Parathyroid adenoma (tissue), 2 donors: ENCODE measurements at regions not wholly inside any gene's neighbourhood (a gene's known extent, or its start where the extent isn't known, plus 50 kb on each side); places are given as distances from the start of the nearest gene placed in this dataset.
"Not testable (repeated sequence)": the region's sequence is repeated elsewhere in the genome, so short reads cannot be mapped to it uniquely, and the experiment has no call there.

Experiments
- H2AFZ ChIP-seq: fragments of 300-600 bp; sonication (generic); one replicate; pipeline ENCODE4 v1.7.0; 2017; ENCODE audit warnings: antibody characterized with exemption, mild to moderate bottlenecking
- H3K27ac ChIP-seq: fragments of 300-600 bp; sonication (generic); one replicate; pipeline ENCODE4 v1.7.0; 2017
- H3K27me3 ChIP-seq: fragments of 300-600 bp; sonication (generic); one replicate; pipeline ENCODE4 v1.7.0; 2017; ENCODE audit warnings: low read length; ENCODE audit not compliant: control insufficient read depth, insufficient read depth
- H3K36me3 ChIP-seq: fragments of 300-600 bp; sonication (generic); one replicate; pipeline ENCODE4 v1.7.0; 2017; ENCODE audit warnings: low read length; ENCODE audit not compliant: control insufficient read depth, insufficient read depth
- H3K4me1 ChIP-seq: fragments of 300-600 bp; sonication (generic); one replicate; pipeline ENCODE4 v1.7.0; 2017; ENCODE audit warnings: control low read depth
- H3K4me2 ChIP-seq: fragments of 300-600 bp; sonication (generic); one replicate; pipeline ENCODE4 v1.7.0; 2017; ENCODE audit warnings: low read length
- H3K4me3 ChIP-seq: fragments of 300-600 bp; sonication (generic); one replicate; pipeline ENCODE4 v1.7.0; 2017; ENCODE audit warnings: low read depth, low read length
- H3K79me2 ChIP-seq: fragments of 300-600 bp; sonication (generic); one replicate; pipeline ENCODE4 v1.7.0; 2017; ENCODE audit warnings: control low read depth
- H3K9ac ChIP-seq: fragments of 300-600 bp; sonication (generic); one replicate; pipeline ENCODE4 v1.7.0; 2017; ENCODE audit warnings: mild to moderate bottlenecking
- H3K9me3 ChIP-seq: fragments of 300-600 bp; sonication (generic); one replicate; pipeline ENCODE4 v1.7.0; 2017; ENCODE audit warnings: low read length; ENCODE audit not compliant: control insufficient read depth
- TF ChIP-seq, protein P1 (sequence below): fragments of 300-600 bp; sonication (generic); IDR thresholded peaks from one replicate; pipeline ENCODE4 v1.7.0; 2017; ENCODE audit warnings: antibody characterized with exemption, mild to moderate bottlenecking
- donor health status: primary hyperparathyroidism.

DNA sequence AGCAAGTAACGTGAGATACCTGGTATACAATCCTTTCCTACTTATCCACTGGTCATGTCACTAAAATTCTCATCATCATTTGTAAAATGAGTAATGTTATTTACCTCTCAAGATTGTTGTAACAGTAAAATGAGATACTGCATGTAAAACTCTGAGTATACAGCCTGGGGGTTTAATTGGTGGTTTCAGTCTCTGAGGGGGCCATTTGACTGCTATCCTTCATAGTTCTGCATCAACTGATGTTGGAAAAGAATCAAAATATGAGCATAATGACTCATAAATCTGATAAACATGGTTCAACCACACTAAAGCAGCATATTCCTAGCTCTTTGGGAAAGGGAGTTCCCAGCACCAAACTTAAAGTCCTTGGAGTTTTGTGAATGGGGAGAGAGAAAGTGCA, 181.0 kb upstream of the GHR start:
- TF ChIP-seq, protein P1, sequence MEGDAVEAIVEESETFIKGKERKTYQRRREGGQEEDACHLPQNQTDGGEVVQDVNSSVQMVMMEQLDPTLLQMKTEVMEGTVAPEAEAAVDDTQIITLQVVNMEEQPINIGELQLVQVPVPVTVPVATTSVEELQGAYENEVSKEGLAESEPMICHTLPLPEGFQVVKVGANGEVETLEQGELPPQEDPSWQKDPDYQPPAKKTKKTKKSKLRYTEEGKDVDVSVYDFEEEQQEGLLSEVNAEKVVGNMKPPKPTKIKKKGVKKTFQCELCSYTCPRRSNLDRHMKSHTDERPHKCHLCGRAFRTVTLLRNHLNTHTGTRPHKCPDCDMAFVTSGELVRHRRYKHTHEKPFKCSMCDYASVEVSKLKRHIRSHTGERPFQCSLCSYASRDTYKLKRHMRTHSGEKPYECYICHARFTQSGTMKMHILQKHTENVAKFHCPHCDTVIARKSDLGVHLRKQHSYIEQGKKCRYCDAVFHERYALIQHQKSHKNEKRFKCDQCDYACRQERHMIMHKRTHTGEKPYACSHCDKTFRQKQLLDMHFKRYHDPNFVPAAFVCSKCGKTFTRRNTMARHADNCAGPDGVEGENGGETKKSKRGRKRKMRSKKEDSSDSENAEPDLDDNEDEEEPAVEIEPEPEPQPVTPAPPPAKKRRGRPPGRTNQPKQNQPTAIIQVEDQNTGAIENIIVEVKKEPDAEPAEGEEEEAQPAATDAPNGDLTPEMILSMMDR, result no peak
- Histone ChIP-seq H3K4me3 (no peak overlapping the region), H3K36me3 (no peaks in the 10 kb centered on the region), H3K27ac (no peak overlapping the region), H3K27me3 (no peaks in the 10 kb centered on the region), H3K4me2 (no peak overlapping the region), H3K79me2 (no peaks in the 10 kb centered on the region), H2AFZ (no peak overlapping the region), H3K4me1 (no peaks in the 10 kb centered on the region), H3K9me3 (no peaks in the 10 kb centered on the region), H3K9ac (no peak overlapping the region)

DNA sequence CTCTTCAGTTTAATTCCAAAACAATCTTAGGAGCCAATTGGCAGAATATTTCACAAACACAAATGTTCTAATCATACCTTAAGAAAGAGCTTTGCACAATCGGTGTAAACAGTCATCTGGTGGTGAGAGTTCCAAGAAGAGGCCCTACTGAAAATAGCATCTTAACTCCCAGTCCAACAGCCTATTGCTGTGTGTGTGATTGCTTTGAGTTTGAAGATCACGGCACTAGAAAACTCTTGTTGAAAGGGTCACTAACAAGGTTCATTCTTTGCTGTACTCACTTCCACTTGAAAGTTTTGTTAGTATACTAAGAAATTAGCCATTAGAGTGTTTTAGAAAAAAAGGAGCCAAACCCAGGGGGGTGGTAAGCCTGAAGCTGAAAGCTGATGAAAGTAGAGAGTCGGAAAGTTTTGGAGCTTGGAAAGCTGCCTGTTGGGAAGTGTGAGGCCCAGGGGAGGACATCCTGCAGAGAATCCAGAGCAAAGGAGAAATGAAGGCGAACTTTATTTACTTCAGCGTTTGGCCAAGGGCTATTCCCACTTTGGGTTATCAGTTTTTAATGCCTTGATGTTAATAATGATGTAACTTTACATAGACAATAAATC, 180.3 kb upstream of the GHR start:
- no peak overlapping the region for H3K4me3 ChIP-seq
- H3K27ac ChIP-seq, result no peak overlapping the region
- TF ChIP-seq, protein P1, result no peak
- H3K27me3 ChIP-seq, result no peaks in the 10 kb centered on the region
- no peaks in the 10 kb centered on the region for H3K36me3 ChIP-seq
- no peak overlapping the region for H3K4me2 ChIP-seq
- H3K79me2 ChIP-seq, result no peaks in the 10 kb centered on the region
- H3K9ac ChIP-seq, result no peak overlapping the region
- no peak overlapping the region for H2AFZ ChIP-seq
- no peaks in the 10 kb centered on the region for H3K9me3 ChIP-seq
- H3K4me1 ChIP-seq, result no peaks in the 10 kb centered on the region

DNA sequence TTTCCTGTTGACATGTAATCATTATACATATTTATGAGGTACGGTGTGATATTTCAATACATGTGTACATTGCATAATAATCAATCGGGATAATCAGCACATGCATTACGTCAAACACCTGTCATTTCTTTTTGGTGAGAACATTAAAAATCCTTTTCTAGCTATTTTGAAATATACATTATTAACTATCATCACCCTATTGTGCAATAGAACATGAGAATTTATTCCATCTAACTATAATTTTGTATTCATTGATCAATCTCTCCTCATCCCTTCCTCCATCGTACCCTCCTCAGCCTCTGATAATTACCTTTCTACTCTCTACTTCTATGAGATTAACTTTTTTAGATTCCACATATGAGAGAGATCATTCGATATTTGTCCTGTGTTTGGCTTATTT, 170.9 kb upstream of the GHR start:
- Histone ChIP-seq H3K9ac (no peak overlapping the region), H3K27ac (no peak overlapping the region), H3K4me3 (no peak overlapping the region), H3K9me3 (no peaks in the 10 kb centered on the region), H3K4me2 (no peak overlapping the region), H3K36me3 (no peaks in the 10 kb centered on the region), H3K79me2 (no peaks in the 10 kb centered on the region), H2AFZ (no peak overlapping the region), H3K27me3 (no peaks in the 10 kb centered on the region), H3K4me1 (no peaks in the 10 kb centered on the region)
- TF ChIP-seq, protein P1, result no peak

DNA sequence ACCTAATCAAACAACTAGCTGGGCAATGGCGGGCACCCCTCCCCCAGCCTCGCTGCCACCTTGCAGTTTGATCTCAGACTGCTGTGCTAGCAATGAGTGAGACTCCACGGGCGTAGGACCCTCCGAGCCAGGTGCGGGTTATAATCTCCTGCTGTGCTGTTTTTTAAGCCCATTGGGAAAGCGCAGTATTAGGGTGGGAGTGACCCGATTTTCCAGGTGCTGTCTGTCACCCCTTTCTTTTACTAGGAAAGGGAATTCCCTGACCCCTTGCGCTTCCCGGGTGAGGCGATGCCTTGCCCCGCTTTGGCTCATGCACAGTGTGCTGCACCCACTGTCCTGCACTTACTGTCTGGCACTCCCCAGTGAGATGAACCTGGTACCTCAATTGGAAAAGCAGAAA, 163.3 kb upstream of the GHR start:
- H3K4me1 ChIP-seq, H3K27me3 ChIP-seq, H3K27ac ChIP-seq, H3K79me2 ChIP-seq, H2AFZ ChIP-seq, H3K4me2 ChIP-seq, H3K36me3 ChIP-seq, H3K4me3 ChIP-seq, H3K9ac ChIP-seq, H3K9me3 ChIP-seq: not testable (repeated sequence)

DNA sequence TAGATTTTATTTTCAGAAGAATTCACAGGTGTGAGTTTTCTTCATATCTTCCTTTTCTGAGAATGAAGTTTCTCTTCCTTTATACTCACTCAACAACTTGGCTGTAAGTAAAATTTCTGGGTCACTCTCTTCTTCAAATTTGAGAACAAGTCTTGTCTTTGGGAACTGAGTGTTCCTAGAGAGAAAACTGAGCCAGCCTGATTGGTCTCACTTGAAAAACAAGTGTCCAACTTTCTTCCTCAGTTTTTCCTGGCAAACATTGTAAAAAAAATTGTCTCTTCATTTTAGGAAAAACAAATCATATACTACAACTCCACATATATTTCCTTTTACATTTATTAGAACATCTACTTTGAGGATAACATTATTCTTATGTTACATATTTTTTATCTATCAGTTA, 156.1 kb upstream of the GHR start:
- TF ChIP-seq, protein P1, result no peak
- Histone ChIP-seq H3K36me3 (no peaks in the 10 kb centered on the region), H3K27me3 (no peaks in the 10 kb centered on the region), H3K9me3 (no peaks in the 10 kb centered on the region), H3K27ac (no peak overlapping the region), H3K4me2 (no peak overlapping the region), H3K4me1 (no peaks in the 10 kb centered on the region), H3K9ac (no peak overlapping the region), H3K4me3 (no peak overlapping the region), H3K79me2 (no peaks in the 10 kb centered on the region), H2AFZ (no peak overlapping the region)

DNA sequence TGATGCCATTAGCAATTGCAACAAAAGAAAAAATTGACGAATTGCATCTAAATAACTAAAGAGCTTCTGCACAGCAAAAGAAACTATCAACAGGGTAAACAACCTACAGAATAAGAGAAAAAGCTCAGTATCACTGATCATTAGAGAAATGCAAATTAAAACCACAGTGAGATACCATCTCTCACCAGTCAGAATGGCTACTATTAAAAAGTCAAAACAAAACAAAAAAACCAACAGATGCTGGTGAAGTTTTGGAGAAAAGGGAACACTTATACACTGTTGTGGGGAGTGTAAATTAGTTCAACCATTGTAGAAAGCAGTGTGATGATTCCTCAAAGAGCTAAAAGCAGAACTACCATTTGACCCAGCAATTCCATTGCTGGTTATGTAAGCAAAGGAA, 155.1 kb upstream of the GHR start:
- not testable (repeated sequence) for H3K27me3 ChIP-seq, H3K9me3 ChIP-seq, H3K4me2 ChIP-seq, H3K9ac ChIP-seq, H3K79me2 ChIP-seq, H3K4me3 ChIP-seq, H3K27ac ChIP-seq, H3K36me3 ChIP-seq, H3K4me1 ChIP-seq, H2AFZ ChIP-seq
